ENCODE measurements at regions not wholly inside any gene's neighbourhood (a gene's known extent, or its start where the extent isn't known, plus 50 kb on each side); places are given as distances from the start of the nearest gene placed in this dataset.

DNA sequence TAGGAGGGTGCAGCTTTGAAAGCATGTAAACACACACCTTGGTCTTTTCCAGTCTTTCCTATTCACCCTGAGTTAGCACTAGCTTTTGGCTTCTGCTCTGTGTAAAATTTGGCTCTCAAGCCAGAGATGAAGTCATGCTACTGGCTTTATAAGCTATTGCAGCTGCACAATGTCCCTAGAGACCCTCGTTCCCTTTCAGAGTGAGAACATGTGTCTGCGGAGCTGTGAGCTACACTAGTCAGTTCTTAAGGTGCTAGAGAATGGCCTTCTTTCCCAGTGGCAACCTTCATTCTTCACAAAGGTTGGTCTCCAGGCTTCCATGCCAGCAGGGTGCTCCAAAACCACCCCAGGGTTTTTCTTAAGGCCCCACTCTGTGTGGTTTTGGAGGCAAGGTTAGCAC is 199.1 kb downstream of the SPATA18 start:
- ATAC-seq (peak; percentile 86 to 95), DNase-seq (peak; percentile 31 to 59)
- in situ Hi-C loops (cut with MboI; ENCODE audit: low sequenced_read_pairs in 4 of 4) (no loop called here), intact Hi-C loops (cut with DNase I; ENCODE audit: low total_unique reads) (no loop called here)
- Histone ChIP-seq H3K36me3 (no peaks in the 10 kb centered on the region), H3K27ac (peak overlapping the region in 1 of 4 donors; percentile 20), H3K9me3 (no peaks in the 10 kb centered on the region), H3K4me1 (peaks cover 4 to 9% of the 10 kb centered on the region in 2 donors), H3K4me3 (no peak overlapping the region), H3K27me3 (no peaks in the 10 kb centered on the region)
- TF ChIP-seq, protein P1, sequence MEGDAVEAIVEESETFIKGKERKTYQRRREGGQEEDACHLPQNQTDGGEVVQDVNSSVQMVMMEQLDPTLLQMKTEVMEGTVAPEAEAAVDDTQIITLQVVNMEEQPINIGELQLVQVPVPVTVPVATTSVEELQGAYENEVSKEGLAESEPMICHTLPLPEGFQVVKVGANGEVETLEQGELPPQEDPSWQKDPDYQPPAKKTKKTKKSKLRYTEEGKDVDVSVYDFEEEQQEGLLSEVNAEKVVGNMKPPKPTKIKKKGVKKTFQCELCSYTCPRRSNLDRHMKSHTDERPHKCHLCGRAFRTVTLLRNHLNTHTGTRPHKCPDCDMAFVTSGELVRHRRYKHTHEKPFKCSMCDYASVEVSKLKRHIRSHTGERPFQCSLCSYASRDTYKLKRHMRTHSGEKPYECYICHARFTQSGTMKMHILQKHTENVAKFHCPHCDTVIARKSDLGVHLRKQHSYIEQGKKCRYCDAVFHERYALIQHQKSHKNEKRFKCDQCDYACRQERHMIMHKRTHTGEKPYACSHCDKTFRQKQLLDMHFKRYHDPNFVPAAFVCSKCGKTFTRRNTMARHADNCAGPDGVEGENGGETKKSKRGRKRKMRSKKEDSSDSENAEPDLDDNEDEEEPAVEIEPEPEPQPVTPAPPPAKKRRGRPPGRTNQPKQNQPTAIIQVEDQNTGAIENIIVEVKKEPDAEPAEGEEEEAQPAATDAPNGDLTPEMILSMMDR (IDR thresholded peaks at IDR 0.05 in 4 of 5, conservative IDR thresholded peaks at IDR 0.05 in 1 of 5), result no peak
- no peak for TF ChIP-seq POLR2A (IDR thresholded peaks at IDR 0.05)

DNA sequence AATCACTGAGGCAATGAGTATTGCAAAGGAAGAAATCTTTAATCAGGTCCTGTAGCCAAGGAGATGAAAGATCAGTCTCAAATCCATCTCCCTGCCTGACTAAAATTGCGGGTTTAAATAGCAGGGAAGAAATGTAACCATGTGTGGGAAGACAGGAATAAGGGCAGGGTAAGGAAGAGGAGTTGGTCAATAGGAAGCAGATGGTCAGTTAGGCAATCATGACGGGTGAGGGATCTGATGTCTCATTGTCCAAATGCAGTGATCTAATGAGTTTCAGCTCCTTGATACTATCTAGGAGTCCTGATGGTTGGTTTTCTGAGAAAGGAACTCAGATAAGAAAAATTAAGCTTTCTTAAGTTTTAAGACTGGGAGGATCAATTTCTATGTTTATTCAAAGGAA is 200.8 kb downstream of the SPATA18 start:
- ATAC-seq (peak in 1 of 2 donors; percentile 70), DNase-seq (peak in 1 of 2 donors; percentile 29)
- Histone ChIP-seq H3K4me3 (no peak overlapping the region), H3K36me3 (no peaks in the 10 kb centered on the region), H3K4me1 (peaks cover 4 to 9% of the 10 kb centered on the region in 2 donors), H3K27ac (no peak overlapping the region), H3K27me3 (no peaks in the 10 kb centered on the region), H3K9me3 (no peaks in the 10 kb centered on the region)
- in situ Hi-C loops (cut with MboI; ENCODE audit: low sequenced_read_pairs in 4 of 4) (no loop called here), intact Hi-C loops (cut with DNase I; ENCODE audit: low total_unique reads) (no loop called here)
- TF ChIP-seq, protein P1 (IDR thresholded peaks at IDR 0.05 in 4 of 5, conservative IDR thresholded peaks at IDR 0.05 in 1 of 5), result no peak
- TF ChIP-seq POLR2A (IDR thresholded peaks at IDR 0.05), result no peak

DNA sequence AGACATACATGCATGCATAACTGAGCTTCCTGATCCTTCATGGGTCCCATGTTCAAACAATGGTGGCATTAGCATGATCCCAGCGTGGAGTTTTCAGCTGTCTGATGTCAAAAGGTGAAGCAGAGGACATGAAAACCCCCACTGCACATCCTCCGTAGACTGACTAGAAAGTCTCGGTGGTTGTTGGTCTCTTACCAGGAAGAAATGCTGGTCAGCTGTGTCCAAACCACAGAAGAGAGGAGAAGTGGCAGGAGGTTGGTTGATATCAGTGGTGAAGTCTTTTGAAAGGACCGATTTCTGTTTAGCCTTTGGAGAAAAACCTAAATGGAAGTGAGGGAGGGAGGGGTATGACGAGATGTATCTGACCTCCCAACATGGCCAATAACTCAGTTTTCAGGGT is 201.9 kb downstream of the SPATA18 start:
- Histone ChIP-seq H3K9me3 (no peaks in the 10 kb centered on the region), H3K36me3 (no peaks in the 10 kb centered on the region), H3K4me3 (no peak overlapping the region), H3K4me1 (peaks cover 4 to 9% of the 10 kb centered on the region in 2 donors), H3K27ac (no peak overlapping the region), H3K27me3 (no peaks in the 10 kb centered on the region)
- no peak for ATAC-seq
- no peak for DNase-seq
- intact Hi-C loops (cut with DNase I; ENCODE audit: low total_unique reads), result no loop called here
- TF ChIP-seq, protein P1 (IDR thresholded peaks at IDR 0.05 in 4 of 5, conservative IDR thresholded peaks at IDR 0.05 in 1 of 5), result no peak
- no peak for TF ChIP-seq POLR2A (IDR thresholded peaks at IDR 0.05)
- in situ Hi-C loops (cut with MboI; ENCODE audit: low sequenced_read_pairs in 4 of 4), result no loop called here

DNA sequence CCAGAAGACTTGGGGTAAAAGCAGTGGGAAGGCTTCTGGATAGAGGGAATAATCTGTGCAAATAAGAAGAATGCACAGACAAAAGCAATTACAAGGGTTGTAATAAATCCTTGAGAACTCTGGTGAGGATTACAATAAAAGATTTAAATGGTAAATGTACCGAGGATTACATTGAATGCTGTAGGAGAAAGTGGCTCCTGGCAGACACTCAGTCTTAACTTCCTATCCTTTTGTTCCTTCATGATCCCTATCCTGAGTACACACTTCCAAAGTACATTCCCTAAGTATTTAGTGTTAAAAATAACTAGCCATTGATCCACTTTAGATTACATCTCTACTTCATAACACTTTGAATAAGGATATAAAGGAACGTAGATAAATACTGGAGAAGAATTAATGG is 205.4 kb downstream of the SPATA18 start:
- in situ Hi-C loops (cut with MboI; ENCODE audit: low sequenced_read_pairs in 4 of 4), result no loop called here
- ATAC-seq, result no peak
- intact Hi-C loops (cut with DNase I; ENCODE audit: low total_unique reads), result no loop called here
- no peak overlapping the region for H3K27ac ChIP-seq
- no peaks in the 10 kb centered on the region for H3K27me3 ChIP-seq
- H3K4me1 ChIP-seq, result peaks cover 0 to 5% of the 10 kb centered on the region in 2 donors
- no peak overlapping the region for H3K4me3 ChIP-seq
- H3K36me3 ChIP-seq, result no peaks in the 10 kb centered on the region
- no peak for TF ChIP-seq POLR2A (IDR thresholded peaks at IDR 0.05)
- TF ChIP-seq, protein P1 (IDR thresholded peaks at IDR 0.05 in 4 of 5, conservative IDR thresholded peaks at IDR 0.05 in 1 of 5), result no peak
- DNase-seq, result no peak
- no peaks in the 10 kb centered on the region for H3K9me3 ChIP-seq

DNA sequence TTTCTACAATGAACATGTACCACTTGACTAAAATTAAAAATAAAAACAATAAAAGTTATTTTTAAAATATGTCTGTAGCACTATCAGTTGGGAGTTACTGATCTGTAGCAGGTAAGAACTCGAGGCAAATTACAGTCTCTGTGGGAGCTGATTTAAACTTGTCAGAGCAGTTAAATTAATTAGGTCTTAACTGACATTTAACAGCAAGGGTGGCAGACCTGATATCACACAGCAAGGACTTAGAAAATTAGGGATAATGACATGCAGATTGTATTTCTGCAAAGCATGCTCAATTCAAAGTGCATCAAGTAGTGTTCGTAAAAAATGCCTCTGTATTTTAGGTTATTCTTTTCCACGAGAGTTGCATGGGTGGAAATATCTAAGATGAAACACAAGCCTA is 208.9 kb downstream of the SPATA18 start:
- H3K4me1 ChIP-seq, result peaks cover 0 to 5% of the 10 kb centered on the region in 2 donors
- no peaks in the 10 kb centered on the region for H3K36me3 ChIP-seq
- H3K9me3 ChIP-seq, result no peaks in the 10 kb centered on the region
- H3K27me3 ChIP-seq, result no peaks in the 10 kb centered on the region
- no peak for DNase-seq
- intact Hi-C loops (cut with DNase I; ENCODE audit: low total_unique reads) (no loop called here), in situ Hi-C loops (cut with MboI; ENCODE audit: low sequenced_read_pairs in 4 of 4) (no loop called here)
- no peak for ATAC-seq
- H3K4me3 ChIP-seq, result no peak overlapping the region
- no peak for TF ChIP-seq POLR2A (IDR thresholded peaks at IDR 0.05)
- TF ChIP-seq, protein P1 (IDR thresholded peaks at IDR 0.05 in 4 of 5, conservative IDR thresholded peaks at IDR 0.05 in 1 of 5), result no peak
- no peak overlapping the region for H3K27ac ChIP-seq
